ENCODE measurements at regions not wholly inside any gene's neighbourhood (a gene's known extent, or its start where the extent isn't known, plus 50 kb on each side); places are given as distances from the start of the nearest gene placed in this dataset.

GRCh38 chr18:10076502-10077030, 162.8 kb downstream of the VAPA start:
- Mint-ChIP-seq H3K27ac (no peak overlapping the region), H3K4me3 (ENCODE audit: low read depth) (no peak overlapping the region), H3K27me3 (peaks cover 3% of the 10 kb centered on the region)

DNA sequence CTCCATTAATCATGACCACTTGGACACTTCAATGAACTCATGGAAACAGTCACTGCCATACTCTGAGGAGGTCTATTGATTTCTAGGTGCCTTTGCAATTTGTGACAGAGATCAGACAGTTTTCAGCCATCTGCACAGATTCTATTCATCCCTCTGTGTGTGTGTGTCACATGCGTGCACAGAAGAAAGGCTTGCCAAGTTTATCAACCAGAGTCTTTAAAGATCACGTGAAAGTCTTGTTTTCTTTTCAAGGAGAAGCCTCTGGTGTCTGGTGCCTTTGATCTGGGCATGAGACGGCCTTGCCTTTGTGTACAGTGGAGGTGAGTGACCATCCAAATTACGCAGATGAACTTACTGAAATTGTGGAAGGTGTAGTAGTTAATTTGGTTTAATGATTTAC, 164.2 kb downstream of the VAPA start:
- DNase-seq (ENCODE audit: low spot score, unreplicated experiment), result no peak
- TF ChIP-seq, protein P1, sequence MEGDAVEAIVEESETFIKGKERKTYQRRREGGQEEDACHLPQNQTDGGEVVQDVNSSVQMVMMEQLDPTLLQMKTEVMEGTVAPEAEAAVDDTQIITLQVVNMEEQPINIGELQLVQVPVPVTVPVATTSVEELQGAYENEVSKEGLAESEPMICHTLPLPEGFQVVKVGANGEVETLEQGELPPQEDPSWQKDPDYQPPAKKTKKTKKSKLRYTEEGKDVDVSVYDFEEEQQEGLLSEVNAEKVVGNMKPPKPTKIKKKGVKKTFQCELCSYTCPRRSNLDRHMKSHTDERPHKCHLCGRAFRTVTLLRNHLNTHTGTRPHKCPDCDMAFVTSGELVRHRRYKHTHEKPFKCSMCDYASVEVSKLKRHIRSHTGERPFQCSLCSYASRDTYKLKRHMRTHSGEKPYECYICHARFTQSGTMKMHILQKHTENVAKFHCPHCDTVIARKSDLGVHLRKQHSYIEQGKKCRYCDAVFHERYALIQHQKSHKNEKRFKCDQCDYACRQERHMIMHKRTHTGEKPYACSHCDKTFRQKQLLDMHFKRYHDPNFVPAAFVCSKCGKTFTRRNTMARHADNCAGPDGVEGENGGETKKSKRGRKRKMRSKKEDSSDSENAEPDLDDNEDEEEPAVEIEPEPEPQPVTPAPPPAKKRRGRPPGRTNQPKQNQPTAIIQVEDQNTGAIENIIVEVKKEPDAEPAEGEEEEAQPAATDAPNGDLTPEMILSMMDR (IDR thresholded peaks at IDR 0.05; ENCODE audit: unreplicated experiment), result no peak
- Mint-ChIP-seq H3K4me1 (ENCODE audit: low read depth) (peaks cover 27% of the 10 kb centered on the region), H3K9me3 (ENCODE audit: low read depth) (peaks cover 10% of the 10 kb centered on the region), H3K27ac (no peak overlapping the region), H3K27me3 (peaks cover 3% of the 10 kb centered on the region), H3K36me3 (ENCODE audit: insufficient read depth) (peaks cover 4% of the 10 kb centered on the region), H3K4me3 (ENCODE audit: low read depth) (no peak overlapping the region)

More at GRCh38 chr18:10076502-10077030, 162.8 kb downstream of the VAPA start:
- DNase-seq (ENCODE audit: low spot score, unreplicated experiment), result no peak
- Mint-ChIP-seq H3K9me3 (ENCODE audit: low read depth) (no peaks in the 10 kb centered on the region), H3K4me1 (ENCODE audit: low read depth) (peaks cover 27% of the 10 kb centered on the region), H3K36me3 (ENCODE audit: insufficient read depth) (no peaks in the 10 kb centered on the region)
- TF ChIP-seq, protein P1 (IDR thresholded peaks at IDR 0.05; ENCODE audit: unreplicated experiment), result peak; percentile 13

GRCh38 chr18:10080372-10080771, 166.6 kb downstream of the VAPA start:
- Mint-ChIP-seq H3K9me3 (ENCODE audit: low read depth) (peaks cover 17% of the 10 kb centered on the region), H3K36me3 (ENCODE audit: insufficient read depth) (peaks cover 4% of the 10 kb centered on the region), H3K4me3 (ENCODE audit: low read depth) (no peak overlapping the region), H3K27ac (no peak overlapping the region), H3K27me3 (peaks cover 3% of the 10 kb centered on the region), H3K4me1 (ENCODE audit: low read depth) (peaks cover 26% of the 10 kb centered on the region)
- TF ChIP-seq, protein P1 (IDR thresholded peaks at IDR 0.05; ENCODE audit: unreplicated experiment), result no peak
- DNase-seq (ENCODE audit: low spot score, unreplicated experiment), result no peak

DNA sequence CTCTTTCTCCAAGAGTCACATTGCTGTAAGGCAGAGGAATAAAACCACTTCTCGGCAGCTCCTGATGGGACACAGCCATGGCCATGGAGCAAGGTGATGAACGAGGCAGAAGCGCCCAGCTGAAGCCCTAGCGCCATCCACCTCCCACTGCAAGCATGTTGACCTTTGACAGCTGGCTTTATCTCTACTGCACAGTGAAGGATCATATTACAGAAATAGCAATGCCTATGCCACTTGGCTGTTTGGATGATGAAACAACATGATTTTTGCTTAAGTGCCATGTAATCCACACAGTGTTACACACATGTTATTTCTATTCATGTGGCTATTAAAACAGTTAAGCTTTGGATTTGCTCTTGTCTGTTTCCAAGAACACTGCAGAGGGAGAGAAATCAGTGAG, 167.7 kb downstream of the VAPA start:
- H3K4me3 Mint-ChIP-seq (ENCODE audit: low read depth), result no peak overlapping the region

GRCh38 chr18:10085416-10085815, 171.6 kb downstream of the VAPA start:
- H3K4me1 Mint-ChIP-seq (ENCODE audit: low read depth), result peaks cover 17% of the 10 kb centered on the region
- no peak overlapping the region for H3K27ac Mint-ChIP-seq
- no peak for DNase-seq (ENCODE audit: low spot score, unreplicated experiment)
- H3K27me3 Mint-ChIP-seq, result peaks cover 9% of the 10 kb centered on the region
- H3K36me3 Mint-ChIP-seq (ENCODE audit: insufficient read depth), result peaks cover 4% of the 10 kb centered on the region
- peaks cover 17% of the 10 kb centered on the region for H3K9me3 Mint-ChIP-seq (ENCODE audit: low read depth)
- H3K4me3 Mint-ChIP-seq (ENCODE audit: low read depth), result no peak overlapping the region
- TF ChIP-seq, protein P1 (IDR thresholded peaks at IDR 0.05; ENCODE audit: unreplicated experiment), result no peak

More for the DNA sequence above, 167.7 kb downstream of the VAPA start:
- Mint-ChIP-seq H3K9me3 (ENCODE audit: low read depth) (peaks cover 17% of the 10 kb centered on the region), H3K27me3 (peaks cover 4% of the 10 kb centered on the region), H3K27ac (no peak overlapping the region), H3K4me1 (ENCODE audit: low read depth) (peaks cover 34% of the 10 kb centered on the region), H3K36me3 (ENCODE audit: insufficient read depth) (peaks cover 4% of the 10 kb centered on the region)
- DNase-seq (ENCODE audit: low spot score, unreplicated experiment), result no peak
- TF ChIP-seq, protein P1 (IDR thresholded peaks at IDR 0.05; ENCODE audit: unreplicated experiment), result no peak

Data from progenitor cell of endocrine pancreas (in vitro differentiated cells).